ENCODE measurements at regions not wholly inside any gene's neighbourhood (a gene's known extent, or its start where the extent isn't known, plus 50 kb on each side); places are given as distances from the start of the nearest gene placed in this dataset.

DNA sequence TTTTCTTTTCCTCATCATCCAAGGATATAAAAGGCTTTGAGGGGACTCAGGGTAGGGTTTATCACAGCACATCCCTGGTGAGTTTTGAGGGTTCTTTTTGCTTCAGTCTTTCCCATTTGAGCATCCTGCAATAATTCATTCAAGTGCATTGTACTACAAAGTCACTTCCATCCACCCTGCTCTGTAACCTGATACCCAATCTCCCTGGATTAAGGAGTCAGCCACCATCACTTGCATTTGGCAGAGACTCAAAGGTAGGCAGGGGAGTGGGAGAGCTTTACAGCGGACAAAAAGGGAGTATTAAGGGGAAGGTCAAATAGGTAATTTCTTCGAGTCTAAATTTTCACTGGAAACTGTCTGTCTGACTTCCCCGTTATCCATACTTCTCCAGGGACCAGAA lies 216.1 kb upstream of the TMTC4 start:
- Histone ChIP-seq H3K27ac (ENCODE audit: control insufficient read depth, insufficient read depth, low read length) (no peak overlapping the region), H3K4me3 (ENCODE audit: control insufficient read depth in 2 of 3, extremely low read depth in 1 of 3, insufficient read depth in 2 of 3, low read depth in 1 of 3, low read length in 3 of 3) (no peak overlapping the region), H3K27me3 (ENCODE audit: control insufficient read depth, extremely low read depth, insufficient read depth, low read length) (no peaks in the 10 kb centered on the region), H3K9ac (ENCODE audit: control insufficient read depth, extremely low read depth, insufficient read depth, low read length) (no peak overlapping the region), H2AFZ (ENCODE audit: control insufficient read depth, low read length) (no peak overlapping the region), H4K20me1 (ENCODE audit: control insufficient read depth, extremely low read depth, insufficient read depth, low read length) (no peaks in the 10 kb centered on the region), H3K4me2 (ENCODE audit: control insufficient read depth, extremely low read depth, insufficient read depth, low read depth, low read length) (no peak overlapping the region), H3K4me1 (ENCODE audit: control insufficient read depth, extremely low read depth, insufficient read depth, low read length) (no peaks in the 10 kb centered on the region), H3K9me1 (ENCODE audit: control insufficient read depth, extremely low read depth, insufficient read depth, low read length) (no peaks in the 10 kb centered on the region), H3K79me2 (ENCODE audit: control insufficient read depth, insufficient read depth, low read length) (no peaks in the 10 kb centered on the region), H3K9me3 (ENCODE audit: control insufficient read depth, low read depth, low read length) (no peaks in the 10 kb centered on the region), H3K36me3 (ENCODE audit: control insufficient read depth in 2 of 2, extremely low read depth in 1 of 2, insufficient read depth in 2 of 2, low read length in 2 of 2) (no peaks in the 10 kb centered on the region)
- TF ChIP-seq CTCF (optimal IDR thresholded peaks at IDR 0.05 in 1 of 3, IDR thresholded peaks at IDR 0.05 in 1 of 3, conservative IDR thresholded peaks at IDR 0.05 in 1 of 3; ENCODE audit: extremely low read depth in 1 of 3, insufficient read depth in 2 of 3, low read length in 3 of 3): no peak
- no peak for TF ChIP-seq EZH2 (IDR thresholded peaks at IDR 0.05; ENCODE audit: low read length)
- FAIRE-seq (no peak), DNase-seq (ENCODE audit: low read depth, low spot score) (no peak)
- dilution Hi-C loops (cut with MboI; ENCODE audit: extremely low pct_ligation_motif_present, low sequenced_read_pairs): no loop called here

DNA sequence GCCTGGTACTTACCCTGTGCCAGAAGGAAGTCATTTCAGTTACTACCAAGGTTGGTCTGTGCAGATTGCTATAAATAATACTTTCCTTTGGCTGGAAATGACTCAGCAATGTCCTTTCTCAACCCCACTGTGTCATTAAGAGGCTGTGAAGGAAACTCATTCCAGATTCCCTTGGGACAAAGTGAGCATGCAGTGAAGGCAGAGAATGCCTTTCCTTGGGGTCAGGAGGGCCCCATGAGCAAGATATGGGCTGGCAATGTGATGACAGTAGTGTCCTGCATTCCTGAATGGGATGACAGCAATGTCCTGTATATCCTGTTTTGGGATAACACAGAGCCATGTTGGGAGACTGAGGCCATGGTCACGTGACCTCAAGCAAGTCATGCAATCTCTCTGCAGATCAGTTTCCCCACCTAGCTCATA lies 213.1 kb upstream of the TMTC4 start:
- H3K27ac ChIP-seq (ENCODE audit: control insufficient read depth, insufficient read depth, low read length): no peak overlapping the region
- H3K4me1 ChIP-seq (ENCODE audit: control insufficient read depth, extremely low read depth, insufficient read depth, low read length): no peaks in the 10 kb centered on the region
- no peak overlapping the region for H2AFZ ChIP-seq (ENCODE audit: control insufficient read depth, low read length)
- H3K4me3 ChIP-seq (ENCODE audit: control insufficient read depth in 2 of 3, extremely low read depth in 1 of 3, insufficient read depth in 2 of 3, low read depth in 1 of 3, low read length in 3 of 3): no peak overlapping the region
- no peak for TF ChIP-seq CTCF (optimal IDR thresholded peaks at IDR 0.05 in 1 of 3, IDR thresholded peaks at IDR 0.05 in 1 of 3, conservative IDR thresholded peaks at IDR 0.05 in 1 of 3; ENCODE audit: extremely low read depth in 1 of 3, insufficient read depth in 2 of 3, low read length in 3 of 3)
- H3K9me3 ChIP-seq (ENCODE audit: control insufficient read depth, low read depth, low read length): no peaks in the 10 kb centered on the region
- no peak for FAIRE-seq
- no peak overlapping the region for H3K9ac ChIP-seq (ENCODE audit: control insufficient read depth, extremely low read depth, insufficient read depth, low read length)
- no peak for DNase-seq (ENCODE audit: low read depth, low spot score)
- H3K27me3 ChIP-seq (ENCODE audit: control insufficient read depth, extremely low read depth, insufficient read depth, low read length): no peaks in the 10 kb centered on the region
- no peaks in the 10 kb centered on the region for H4K20me1 ChIP-seq (ENCODE audit: control insufficient read depth, extremely low read depth, insufficient read depth, low read length)
- no peak overlapping the region for H3K4me2 ChIP-seq (ENCODE audit: control insufficient read depth, extremely low read depth, insufficient read depth, low read depth, low read length)
- dilution Hi-C loops (cut with MboI; ENCODE audit: extremely low pct_ligation_motif_present, low sequenced_read_pairs): no loop called here
- H3K9me1 ChIP-seq (ENCODE audit: control insufficient read depth, extremely low read depth, insufficient read depth, low read length): no peaks in the 10 kb centered on the region
- H3K36me3 ChIP-seq (ENCODE audit: control insufficient read depth in 2 of 2, extremely low read depth in 1 of 2, insufficient read depth in 2 of 2, low read length in 2 of 2): no peaks in the 10 kb centered on the region
- H3K79me2 ChIP-seq (ENCODE audit: control insufficient read depth, insufficient read depth, low read length): no peaks in the 10 kb centered on the region
